GM19372 (cell line): ENCODE measurements at regions not wholly inside any gene's neighbourhood (a gene's known extent, or its start where the extent isn't known, plus 50 kb on each side); places are given as distances from the start of the nearest gene placed in this dataset.
"Not testable (repeated sequence)": the region's sequence is repeated elsewhere in the genome, so short reads cannot be mapped to it uniquely, and the experiment has no call there.

Experiments
- ATAC-seq: cut with Tn5 transposase; IDR thresholded peaks from one replicate; pipeline ENCODE4 v1.9.1; 2021; ENCODE audit warnings: mild to moderate bottlenecking, low read depth, moderate library complexity; ENCODE audit not compliant: unreplicated experiment

- no peak for ATAC-seq
These were observed 500.0 kb downstream of the DIRAS2 start for GRCh38 chr9:90142580-90142979.

GRCh38 chr9:90147426-90147825 is 495.2 kb downstream of the DIRAS2 start:
- no peak for ATAC-seq

GRCh38 chr9:90156318-90156717 is 486.3 kb downstream of the DIRAS2 start:
- no peak for ATAC-seq

GRCh38 chr9:90162326-90162725 is 480.3 kb downstream of the DIRAS2 start:
- no peak for ATAC-seq

GRCh38 chr9:90162819-90163218 is 479.8 kb downstream of the DIRAS2 start:
- no peak for ATAC-seq

GRCh38 chr9:90165281-90165680 is 477.3 kb downstream of the DIRAS2 start:
- no peak for ATAC-seq

- ATAC-seq, result not testable (repeated sequence)
These were observed 476.2 kb downstream of the DIRAS2 start for GRCh38 chr9:90166374-90166773.

- no peak for ATAC-seq
These were observed 474.7 kb downstream of the DIRAS2 start for GRCh38 chr9:90167914-90168313.

GRCh38 chr9:90169490-90169889 is 473.1 kb downstream of the DIRAS2 start:
- no peak for ATAC-seq

GRCh38 chr9:90173935-90174334 is 468.7 kb downstream of the DIRAS2 start:
- not testable (repeated sequence) for ATAC-seq

GRCh38 chr9:90174346-90174745 is 468.3 kb downstream of the DIRAS2 start:
- not testable (repeated sequence) for ATAC-seq

GRCh38 chr9:90175257-90175656 is 467.4 kb downstream of the DIRAS2 start:
- ATAC-seq, result no peak

- no peak for ATAC-seq
These were observed 466.8 kb downstream of the DIRAS2 start for GRCh38 chr9:90175865-90176264.

GRCh38 chr9:90176901-90177300 is 465.7 kb downstream of the DIRAS2 start:
- ATAC-seq, result no peak

GRCh38 chr9:90180381-90180780 is 462.2 kb downstream of the DIRAS2 start:
- no peak for ATAC-seq

- ATAC-seq, result no peak
These were observed 454.0 kb downstream of the DIRAS2 start for GRCh38 chr9:90188656-90189055.

GRCh38 chr9:90189306-90189705 is 453.3 kb downstream of the DIRAS2 start:
- no peak for ATAC-seq

- not testable (repeated sequence) for ATAC-seq
These were observed 450.2 kb downstream of the DIRAS2 start for GRCh38 chr9:90192465-90192864.

GRCh38 chr9:90198956-90199355 is 443.7 kb downstream of the DIRAS2 start:
- ATAC-seq, result no peak

GRCh38 chr9:90201766-90202165 is 440.9 kb downstream of the DIRAS2 start:
- ATAC-seq, result no peak

- no peak for ATAC-seq
These were observed 438.3 kb downstream of the DIRAS2 start for GRCh38 chr9:90204128-90204831.

GRCh38 chr9:90213045-90213444 is 429.6 kb downstream of the DIRAS2 start:
- not testable (repeated sequence) for ATAC-seq
